ENCODE measurements at regions not wholly inside any gene's neighbourhood (a gene's known extent, or its start where the extent isn't known, plus 50 kb on each side); places are given as distances from the start of the nearest gene placed in this dataset.

- TF ChIP-seq CTCF (conservative IDR thresholded peaks at IDR 0.05 in 1 of 2, IDR thresholded peaks at IDR 0.05 in 1 of 2; ENCODE audit: low read depth in 1 of 2, low read length in 2 of 2) (no peak), EZH2 (IDR thresholded peaks at IDR 0.05; ENCODE audit: low read length, missing control alignments) (no peak)
Observed at GRCh38 chr17:13418891-13419290, 182.8 kb downstream of the HS3ST3A1 start.

Data from fibroblast of lung (primary cell).